ENCODE measurements at regions not wholly inside any gene's neighbourhood (a gene's known extent, or its start where the extent isn't known, plus 50 kb on each side); places are given as distances from the start of the nearest gene placed in this dataset.

- no peak overlapping the region for H3K4me2 ChIP-seq (ENCODE audit: low read length)
- no peak overlapping the region for H3K9ac ChIP-seq
Measured at GRCh38 chr4:156475322-156475721, 496.3 kb downstream of the PDGFC start.

GRCh38 chr4:156473151-156473550, 498.4 kb downstream of the PDGFC start:
- Histone ChIP-seq H3K9ac (no peak overlapping the region), H2AFZ (no peak overlapping the region), H3K27me3 (ENCODE audit: control insufficient read depth, insufficient read depth, low read length) (no peaks in the 10 kb centered on the region), H3K4me1 (no peaks in the 10 kb centered on the region), H3K36me3 (ENCODE audit: control insufficient read depth, insufficient read depth, low read length) (no peaks in the 10 kb centered on the region), H3K27ac (no peak overlapping the region), H3K79me2 (no peaks in the 10 kb centered on the region), H3K4me3 (ENCODE audit: low read depth, low read length) (no peak overlapping the region), H3K4me2 (ENCODE audit: low read length) (no peak overlapping the region), H3K9me3 (ENCODE audit: control insufficient read depth, low read length) (no peaks in the 10 kb centered on the region)
- TF ChIP-seq CTCF (IDR thresholded peaks at IDR 0.05): no peak

More at GRCh38 chr4:156475322-156475721, 496.3 kb downstream of the PDGFC start:
- H3K27ac ChIP-seq: no peak overlapping the region
- H2AFZ ChIP-seq: no peak overlapping the region
- no peaks in the 10 kb centered on the region for H3K9me3 ChIP-seq (ENCODE audit: control insufficient read depth, low read length)
- H3K4me3 ChIP-seq (ENCODE audit: low read depth, low read length): no peak overlapping the region
- H3K4me1 ChIP-seq: no peaks in the 10 kb centered on the region
- no peaks in the 10 kb centered on the region for H3K79me2 ChIP-seq
- H3K27me3 ChIP-seq (ENCODE audit: control insufficient read depth, insufficient read depth, low read length): no peaks in the 10 kb centered on the region
- TF ChIP-seq CTCF (IDR thresholded peaks at IDR 0.05): peak; percentile 39
- no peaks in the 10 kb centered on the region for H3K36me3 ChIP-seq (ENCODE audit: control insufficient read depth, insufficient read depth, low read length)

- H3K4me3 ChIP-seq (ENCODE audit: low read depth, low read length): no peak overlapping the region
- no peaks in the 10 kb centered on the region for H3K9me3 ChIP-seq (ENCODE audit: control insufficient read depth, low read length)
- TF ChIP-seq CTCF (IDR thresholded peaks at IDR 0.05): no peak
- no peak overlapping the region for H3K9ac ChIP-seq
- H2AFZ ChIP-seq: no peak overlapping the region
- H3K27me3 ChIP-seq (ENCODE audit: control insufficient read depth, insufficient read depth, low read length): no peaks in the 10 kb centered on the region
- no peaks in the 10 kb centered on the region for H3K36me3 ChIP-seq (ENCODE audit: control insufficient read depth, insufficient read depth, low read length)
- H3K4me1 ChIP-seq: no peaks in the 10 kb centered on the region
- no peak overlapping the region for H3K4me2 ChIP-seq (ENCODE audit: low read length)
- H3K79me2 ChIP-seq: no peaks in the 10 kb centered on the region
- H3K27ac ChIP-seq: no peak overlapping the region
Measured at GRCh38 chr4:156472624-156473023, 499.0 kb downstream of the PDGFC start.

- no peaks in the 10 kb centered on the region for H3K36me3 ChIP-seq (ENCODE audit: control insufficient read depth, insufficient read depth, low read length)
- no peaks in the 10 kb centered on the region for H3K79me2 ChIP-seq
- TF ChIP-seq CTCF (IDR thresholded peaks at IDR 0.05): no peak
- H2AFZ ChIP-seq: no peak overlapping the region
- no peak overlapping the region for H3K27ac ChIP-seq
- H3K9ac ChIP-seq: no peak overlapping the region
- no peak overlapping the region for H3K4me2 ChIP-seq (ENCODE audit: low read length)
- H3K4me3 ChIP-seq (ENCODE audit: low read depth, low read length): no peak overlapping the region
- H3K4me1 ChIP-seq: no peaks in the 10 kb centered on the region
- H3K9me3 ChIP-seq (ENCODE audit: control insufficient read depth, low read length): no peaks in the 10 kb centered on the region
- H3K27me3 ChIP-seq (ENCODE audit: control insufficient read depth, insufficient read depth, low read length): no peaks in the 10 kb centered on the region
Measured at GRCh38 chr4:156459584-156459983, 505.9 kb upstream of the CTSO start.

- no peaks in the 10 kb centered on the region for H3K27me3 ChIP-seq (ENCODE audit: control insufficient read depth, insufficient read depth, low read length)
- no peak overlapping the region for H2AFZ ChIP-seq
- no peak for TF ChIP-seq CTCF (IDR thresholded peaks at IDR 0.05)
- H3K36me3 ChIP-seq (ENCODE audit: control insufficient read depth, insufficient read depth, low read length): no peaks in the 10 kb centered on the region
- no peak overlapping the region for H3K27ac ChIP-seq
- no peaks in the 10 kb centered on the region for H3K4me1 ChIP-seq
- H3K4me3 ChIP-seq (ENCODE audit: low read depth, low read length): no peak overlapping the region
- H3K4me2 ChIP-seq (ENCODE audit: low read length): no peak overlapping the region
- H3K9ac ChIP-seq: no peak overlapping the region
- H3K9me3 ChIP-seq (ENCODE audit: control insufficient read depth, low read length): no peaks in the 10 kb centered on the region
- H3K79me2 ChIP-seq: no peaks in the 10 kb centered on the region
Measured at GRCh38 chr4:156456830-156457229, 503.2 kb upstream of the CTSO start.

Measured in parathyroid adenoma (tissue), 2 donors.